Esophagus squamous epithelium (tissue), 5 donors: ENCODE measurements at regions not wholly inside any gene's neighbourhood (a gene's known extent, or its start where the extent isn't known, plus 50 kb on each side); places are given as distances from the start of the nearest gene placed in this dataset.

Experiments
- DNase-seq: peaks from one replicate; lab custom pipeline; 2025; lab: John Stamatoyannopoulos, UW
- H3K27ac ChIP-seq, 4 donors: fragments of 200-600 bp; sonication (generic); one replicate each; pipeline ENCODE4 v1.5.1; 2016 to 2019; ENCODE audit warnings: mild to moderate bottlenecking in 1 of 4
- H3K27me3 ChIP-seq, 4 donors: fragments of 200-600 bp; sonication (generic); 1 replicate in 3 of 4; 2 replicates in 1 of 4; pipeline versions ENCODE4 v1.5.1 to v1.6.0; 2017 to 2021; ENCODE audit warnings: antibody characterized with exemption in 1 of 4
- H3K36me3 ChIP-seq, 3 donors: fragments of 200-600 bp; sonication (generic); one replicate each; pipeline ENCODE4 v1.5.1; 2016 to 2019
- H3K4me1 ChIP-seq, 3 donors: fragments of 200-600 bp; sonication (generic); one replicate each; pipeline ENCODE4 v1.5.1; 2017 to 2019
- H3K4me3 ChIP-seq, 4 donors: fragments of 200-600 bp; sonication (generic); 1 replicate in 3 of 4; 2 replicates in 1 of 4; pipeline ENCODE4 v1.5.1; 2016 to 2019; ENCODE audit warnings: mild to moderate bottlenecking in 2 of 4, moderate library complexity in 1 of 4
- H3K9me3 ChIP-seq, 3 donors: fragments of 200-600 bp; sonication (generic); one replicate each; pipeline ENCODE4 v1.5.1; 2016 to 2019
- POLR2A ChIP-seq, 4 donors: fragments of 450-650 bp; IDR thresholded peaks; one replicate each; pipeline ENCODE4 v1.6.1; 2017; ENCODE audit warnings: antibody characterized with exemption in 4 of 4, mild to moderate bottlenecking in 4 of 4, moderate library complexity in 3 of 4
- WGBS, 2 donors: methylation state at CpG; one replicate each; pipeline ENCODE4 v1.1.5; 2018; 5-methylcytosine and 5-hydroxymethylcytosine counted together
- intact Hi-C: fragments of 100-400 bp; cut with DNase I; formaldehyde crosslinking; loops from one replicate; pipeline ENCODE4 v1.15.0; 2022
- TF ChIP-seq, protein P1 (sequence below), 6 experiments: fragments of 450-650 bp in 4 of 6; fragments of 200-600 bp in 2 of 6; sonication (generic) in 2 of 6; IDR thresholded peaks; one replicate each; pipeline ENCODE4 v1.5.1; 2016 to 2019; ENCODE audit warnings: antibody characterized with exemption in 6 of 6, mild to moderate bottlenecking in 4 of 6, moderate library complexity in 4 of 6
- donor health status: DM: yes; HTN: yes; CAD: no.

DNA sequence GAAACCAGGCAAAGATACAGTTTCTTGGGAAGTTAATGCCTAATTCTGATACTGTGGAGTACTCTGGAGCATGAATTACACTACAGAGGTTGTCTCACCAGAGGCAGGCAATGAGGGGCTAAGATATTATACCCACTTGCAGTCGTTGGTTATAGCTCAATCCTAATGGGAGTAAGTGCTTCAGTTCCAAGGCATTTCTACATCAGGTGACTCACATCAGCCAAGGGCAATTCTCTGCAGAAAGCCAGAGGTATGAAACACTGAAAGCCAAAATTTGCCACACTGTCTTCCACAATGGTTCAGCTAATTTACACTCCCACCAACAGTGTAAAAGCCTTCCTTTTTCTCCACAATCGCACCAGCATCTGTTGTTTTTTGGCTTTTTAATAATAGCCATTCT, 174.0 kb upstream of the IL15 start:
- WGBS, 2 donors: 43 to 45% methylated on average over 2 of the region's 2 CpGs
- no peak overlapping the region for H3K27ac ChIP-seq
- no peak overlapping the region for H3K4me3 ChIP-seq
- no peak for DNase-seq
- H3K36me3 ChIP-seq: no peaks in the 10 kb centered on the region
- H3K27me3 ChIP-seq: no peaks in the 10 kb centered on the region
- TF ChIP-seq, protein P1, sequence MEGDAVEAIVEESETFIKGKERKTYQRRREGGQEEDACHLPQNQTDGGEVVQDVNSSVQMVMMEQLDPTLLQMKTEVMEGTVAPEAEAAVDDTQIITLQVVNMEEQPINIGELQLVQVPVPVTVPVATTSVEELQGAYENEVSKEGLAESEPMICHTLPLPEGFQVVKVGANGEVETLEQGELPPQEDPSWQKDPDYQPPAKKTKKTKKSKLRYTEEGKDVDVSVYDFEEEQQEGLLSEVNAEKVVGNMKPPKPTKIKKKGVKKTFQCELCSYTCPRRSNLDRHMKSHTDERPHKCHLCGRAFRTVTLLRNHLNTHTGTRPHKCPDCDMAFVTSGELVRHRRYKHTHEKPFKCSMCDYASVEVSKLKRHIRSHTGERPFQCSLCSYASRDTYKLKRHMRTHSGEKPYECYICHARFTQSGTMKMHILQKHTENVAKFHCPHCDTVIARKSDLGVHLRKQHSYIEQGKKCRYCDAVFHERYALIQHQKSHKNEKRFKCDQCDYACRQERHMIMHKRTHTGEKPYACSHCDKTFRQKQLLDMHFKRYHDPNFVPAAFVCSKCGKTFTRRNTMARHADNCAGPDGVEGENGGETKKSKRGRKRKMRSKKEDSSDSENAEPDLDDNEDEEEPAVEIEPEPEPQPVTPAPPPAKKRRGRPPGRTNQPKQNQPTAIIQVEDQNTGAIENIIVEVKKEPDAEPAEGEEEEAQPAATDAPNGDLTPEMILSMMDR (IDR thresholded peaks at IDR 0.05): no peak
- TF ChIP-seq POLR2A (IDR thresholded peaks at IDR 0.05): no peak
- peaks cover 0 to 31% (median 4%) of the 10 kb centered on the region in 3 donors for H3K4me1 ChIP-seq
- H3K9me3 ChIP-seq: no peaks in the 10 kb centered on the region
- intact Hi-C loops: no loop called here

DNA sequence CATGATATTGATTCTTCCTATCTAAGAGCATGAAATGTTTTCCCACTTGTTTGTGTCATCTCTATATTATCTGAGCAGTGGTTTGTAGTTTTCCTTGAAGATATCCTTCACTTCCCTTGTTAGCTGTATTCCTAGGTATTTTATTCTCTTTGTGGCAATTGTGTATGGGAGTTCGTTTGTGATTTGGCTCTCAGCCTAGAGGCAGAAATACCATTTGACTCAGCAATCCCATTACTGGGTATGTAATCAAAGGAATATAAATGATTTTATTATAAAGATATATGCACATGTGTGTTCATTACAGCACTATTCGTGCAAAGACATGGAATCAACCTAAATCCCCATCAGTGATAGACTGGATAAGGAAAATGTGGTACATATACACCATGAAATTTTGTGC, 172.7 kb upstream of the IL15 start:
- WGBS, 2 donors: 36 to 42% methylated on average over 2 of the region's 2 CpGs
- H3K4me1 ChIP-seq: peaks cover 0 to 20% (median 4%) of the 10 kb centered on the region in 3 donors
- TF ChIP-seq POLR2A (IDR thresholded peaks at IDR 0.05): no peak
- TF ChIP-seq, protein P1 (IDR thresholded peaks at IDR 0.05): no peak
- no peaks in the 10 kb centered on the region for H3K9me3 ChIP-seq
- H3K27me3 ChIP-seq: no peaks in the 10 kb centered on the region
- intact Hi-C loops: no loop called here
- DNase-seq: no peak
- no peak overlapping the region for H3K27ac ChIP-seq
- no peak overlapping the region for H3K4me3 ChIP-seq
- no peaks in the 10 kb centered on the region for H3K36me3 ChIP-seq

DNA sequence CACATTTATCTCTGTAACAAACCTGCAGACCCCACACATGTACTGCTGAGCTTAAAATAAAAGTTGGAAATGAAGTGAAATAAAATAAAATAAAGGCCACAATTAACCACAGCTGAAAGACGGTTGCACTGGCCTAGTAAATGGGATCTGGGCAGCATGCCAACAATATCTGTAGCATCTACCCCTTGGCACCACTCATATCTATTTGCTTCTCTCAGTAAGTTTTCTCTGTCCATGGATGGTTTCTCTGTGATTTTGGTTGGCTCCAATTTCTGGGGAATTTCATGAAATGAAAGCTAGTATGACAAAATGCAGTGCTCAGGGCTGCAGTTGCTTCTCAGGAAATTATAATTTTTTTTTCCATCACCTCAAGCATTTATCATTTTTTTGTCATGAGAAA, 172.0 kb upstream of the IL15 start:
- TF ChIP-seq, protein P1 (IDR thresholded peaks at IDR 0.05): no peak
- no peak for TF ChIP-seq POLR2A (IDR thresholded peaks at IDR 0.05)
- H3K36me3 ChIP-seq: no peaks in the 10 kb centered on the region
- H3K27me3 ChIP-seq: no peaks in the 10 kb centered on the region

DNA sequence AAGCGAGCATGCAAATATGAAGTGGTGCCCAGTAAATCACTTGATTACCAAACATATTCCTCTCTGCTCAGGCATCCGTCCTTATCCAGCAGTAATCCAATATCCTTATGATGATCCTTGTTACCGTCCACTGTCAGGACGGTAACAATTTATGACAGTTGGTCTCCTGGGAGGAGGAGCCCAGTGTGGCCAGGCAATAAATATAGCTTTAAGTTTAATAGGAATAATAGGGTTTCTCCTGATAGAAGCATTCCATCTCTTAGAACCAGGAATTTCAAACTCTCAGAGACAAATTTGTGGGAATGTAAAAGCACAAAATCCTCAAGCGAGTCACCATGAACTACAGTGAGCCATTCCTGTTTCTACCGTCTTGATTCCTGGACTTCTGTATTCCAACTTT, 171.2 kb upstream of the IL15 start:
- WGBS, 2 donors: 89 to 92% methylated on average over 6 of the region's 6 CpGs
- intact Hi-C loops: no loop called here
- Histone ChIP-seq H3K27ac (no peak overlapping the region), H3K36me3 (no peaks in the 10 kb centered on the region), H3K4me1 (peaks cover 0 to 6% (median 0%) of the 10 kb centered on the region in 3 donors), H3K27me3 (no peaks in the 10 kb centered on the region), H3K9me3 (no peaks in the 10 kb centered on the region), H3K4me3 (no peak overlapping the region)
- DNase-seq: no peak
- TF ChIP-seq, protein P1 (IDR thresholded peaks at IDR 0.05): no peak
- no peak for TF ChIP-seq POLR2A (IDR thresholded peaks at IDR 0.05)

More for the DNA sequence above, 172.0 kb upstream of the IL15 start:
- H3K9me3 ChIP-seq: no peaks in the 10 kb centered on the region
- H3K4me3 ChIP-seq: no peak overlapping the region
- intact Hi-C loops: no loop called here
- WGBS, 2 donors: 48 to 61% methylated on average over 1 of the region's 1 CpG
- H3K4me1 ChIP-seq: peaks cover 0 to 14% (median 4%) of the 10 kb centered on the region in 3 donors
- no peak overlapping the region for H3K27ac ChIP-seq
- DNase-seq: no peak

DNA sequence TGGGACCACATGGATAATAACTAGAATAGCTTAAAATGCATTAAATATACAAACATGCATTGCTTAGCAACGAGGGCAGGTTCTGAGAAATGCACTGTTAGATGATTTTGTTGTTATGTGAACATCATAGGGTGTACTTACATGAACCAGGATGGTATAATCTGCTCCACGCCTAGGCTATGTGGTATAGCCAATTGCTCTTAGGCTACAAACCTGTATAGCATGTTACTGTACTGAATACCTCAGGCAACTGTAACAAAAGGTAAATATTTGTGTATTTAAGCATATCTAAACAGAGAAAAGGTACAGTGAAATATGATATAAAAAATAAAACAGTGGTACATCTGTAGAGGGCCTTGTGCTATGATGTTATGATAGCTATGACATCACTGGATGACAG, 169.2 kb upstream of the IL15 start:
- intact Hi-C loops: no loop called here
- no peak for TF ChIP-seq POLR2A (IDR thresholded peaks at IDR 0.05)
- TF ChIP-seq, protein P1 (IDR thresholded peaks at IDR 0.05): no peak

More for the DNA sequence above, 169.2 kb upstream of the IL15 start:
- Histone ChIP-seq H3K27me3 (no peaks in the 10 kb centered on the region), H3K4me3 (no peak overlapping the region), H3K4me1 (peaks cover 0 to 5% (median 0%) of the 10 kb centered on the region in 3 donors), H3K9me3 (no peaks in the 10 kb centered on the region), H3K27ac (no peak overlapping the region), H3K36me3 (no peaks in the 10 kb centered on the region)
- 53 to 60% methylated on average over 2 of the region's 2 CpGs for WGBS, 2 donors
- no peak for DNase-seq
